DMS53 treated with DMSO at 0.1 percent for 48 hours (cell line): ENCODE measurements at regions not wholly inside any gene's neighbourhood (a gene's known extent, or its start where the extent isn't known, plus 50 kb on each side); places are given as distances from the start of the nearest gene placed in this dataset.
"Not testable (repeated sequence)": the region's sequence is repeated elsewhere in the genome, so short reads cannot be mapped to it uniquely, and the experiment has no call there.

ENCODE experiments used
- DNase-seq: peaks from one replicate; lab custom pipeline; 2025; ENCODE audit not compliant: unreplicated experiment; lab: John Stamatoyannopoulos, UW

- not testable (repeated sequence) for DNase-seq
These were observed 118.6 kb downstream of the ATP6V0E2 start for GRCh38 chr7:149992366-149992765.

DNA sequence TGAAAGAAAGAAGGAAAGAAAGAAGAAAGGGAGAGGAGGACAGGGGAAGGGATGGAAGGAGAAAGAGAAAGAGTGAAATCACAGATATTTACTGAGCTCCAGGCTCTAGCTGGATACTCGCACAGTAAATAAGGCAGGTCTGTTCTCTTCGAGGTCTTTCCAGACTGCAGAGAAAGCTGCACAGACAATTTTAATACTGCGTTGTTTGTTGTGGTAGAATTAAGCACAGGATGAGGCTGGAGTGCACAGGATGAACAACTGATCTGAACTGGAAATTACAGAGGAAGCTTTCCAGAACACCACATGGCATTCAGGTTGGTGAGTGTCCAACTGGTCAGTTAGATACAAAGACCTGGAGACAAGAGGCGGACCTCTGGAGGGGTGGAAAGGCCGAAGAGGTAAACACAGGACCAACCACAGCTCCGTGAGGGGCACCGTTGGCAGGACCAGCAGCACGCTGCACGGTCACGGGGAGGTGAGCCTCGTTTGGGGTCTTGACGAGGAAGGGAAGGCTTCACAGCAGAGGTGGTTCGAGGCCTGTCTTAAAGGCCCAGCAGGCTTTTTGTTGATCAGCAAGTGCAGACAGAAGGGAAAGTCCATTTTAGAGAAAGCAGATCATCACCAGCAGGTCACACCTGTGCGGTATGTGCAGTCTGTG lies 121.7 kb downstream of the ATP6V0E2 start:
- not testable (repeated sequence) for DNase-seq

- not testable (repeated sequence) for DNase-seq
These were observed 127.2 kb downstream of the ATP6V0E2 start for GRCh38 chr7:150000780-150001599.

- no peak for DNase-seq
These were observed 129.6 kb downstream of the ATP6V0E2 start for GRCh38 chr7:150003304-150003810.

- not testable (repeated sequence) for DNase-seq
These were observed 130.2 kb downstream of the ATP6V0E2 start for GRCh38 chr7:150003973-150004372.

DNA sequence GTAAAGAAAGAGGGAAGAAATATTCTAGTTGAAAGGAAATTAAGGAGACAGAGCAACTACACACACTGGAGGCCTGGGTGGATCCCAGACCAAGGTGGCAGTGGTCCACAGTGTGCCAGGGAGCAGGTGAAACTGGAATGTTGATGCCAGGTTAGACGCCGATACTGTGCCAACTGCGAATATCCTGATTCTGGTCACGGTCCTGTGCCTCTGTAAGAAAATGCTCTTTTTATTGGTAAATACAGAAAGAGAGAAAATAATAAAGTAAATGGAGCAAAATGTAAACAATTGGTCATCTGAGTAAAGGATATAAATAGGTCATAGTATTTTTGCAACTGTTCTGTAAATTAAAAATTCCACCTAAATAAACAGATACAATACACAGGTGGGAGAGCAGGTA lies 131.1 kb downstream of the ATP6V0E2 start:
- DNase-seq: peak; percentile 23

DNA sequence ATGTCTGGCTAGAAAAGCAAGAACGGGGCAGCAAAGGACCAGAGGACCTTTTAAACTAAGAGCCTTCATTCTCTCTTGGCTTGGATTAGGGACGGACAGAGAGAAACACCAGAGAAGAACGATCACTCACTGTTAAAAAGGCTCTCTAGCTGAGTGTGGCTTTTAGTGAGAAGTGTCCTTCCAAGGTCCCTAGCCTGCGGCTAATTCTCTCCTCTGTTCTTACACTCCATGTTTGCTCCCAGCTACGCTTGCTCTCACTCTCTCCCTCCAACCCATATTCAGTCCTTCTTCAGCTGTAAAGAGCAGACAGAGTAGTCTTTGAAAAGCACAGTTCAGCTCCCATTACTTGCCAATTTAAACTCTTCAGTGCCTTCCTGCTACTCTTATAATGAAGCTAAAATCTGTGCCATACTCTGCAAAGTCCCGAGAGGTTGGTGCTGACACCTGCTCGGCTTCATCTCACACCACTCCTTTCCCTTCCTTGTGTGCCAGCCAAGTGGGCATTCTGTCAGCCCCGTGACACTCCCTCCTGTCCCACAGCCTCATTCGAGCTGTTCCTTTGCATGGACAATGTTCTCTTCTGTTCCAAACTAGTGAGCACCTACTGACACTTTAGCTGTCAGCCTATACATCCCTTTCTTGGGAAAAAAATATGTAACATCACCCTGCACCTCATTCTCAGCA lies 136.0 kb downstream of the ATP6V0E2 start:
- not testable (repeated sequence) for DNase-seq

GRCh38 chr7:150016651-150017189 lies 143.0 kb downstream of the ATP6V0E2 start:
- DNase-seq: not testable (repeated sequence)

GRCh38 chr7:150020210-150020609 lies 146.4 kb downstream of the ATP6V0E2 start:
- DNase-seq: not testable (repeated sequence)

GRCh38 chr7:150024550-150025490 lies 151.1 kb downstream of the ATP6V0E2 start:
- DNase-seq: not testable (repeated sequence)

DNA sequence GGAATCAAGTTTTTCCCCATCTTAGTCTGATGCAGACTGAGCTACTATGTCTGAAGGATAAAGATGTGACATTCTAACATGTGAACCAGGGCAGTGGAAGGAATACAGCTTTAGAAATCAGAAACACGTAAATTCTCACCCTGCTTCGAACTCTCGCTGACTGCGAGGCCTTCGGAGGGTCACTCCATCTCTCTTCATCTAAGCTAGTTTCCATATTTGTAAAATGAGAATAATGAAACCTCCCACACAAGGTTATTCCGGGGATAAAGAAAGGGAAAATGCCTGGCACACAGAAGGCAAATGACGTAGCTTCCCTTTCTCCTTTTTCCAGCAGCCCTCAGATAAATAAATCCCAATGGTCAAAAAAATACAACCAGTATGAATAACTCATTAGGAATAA lies 152.0 kb downstream of the ATP6V0E2 start:
- not testable (repeated sequence) for DNase-seq

- not testable (repeated sequence) for DNase-seq
These were observed 154.7 kb downstream of the ATP6V0E2 start for GRCh38 chr7:150028344-150029012.

GRCh38 chr7:150029013-150029389 lies 155.2 kb downstream of the ATP6V0E2 start:
- not testable (repeated sequence) for DNase-seq

DNA sequence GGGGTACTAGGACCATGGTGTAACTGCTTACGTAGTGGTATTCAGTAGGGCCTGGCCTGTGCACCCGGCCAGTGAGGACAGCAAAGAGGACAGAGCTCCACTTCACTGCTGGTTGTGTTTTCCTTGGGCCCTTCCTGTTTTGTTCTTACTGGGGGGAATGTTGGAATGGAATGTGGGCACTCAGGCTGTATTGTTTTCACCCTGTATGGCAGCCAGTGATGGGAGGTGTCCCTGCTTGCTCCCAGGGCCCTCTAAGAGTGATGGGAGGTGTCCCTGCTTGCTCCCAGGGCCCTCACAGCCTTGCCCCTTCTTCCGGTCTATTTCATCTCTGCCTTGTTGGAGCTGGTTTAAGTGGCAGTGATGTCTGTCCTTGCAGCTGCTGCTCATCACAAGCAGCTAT lies 158.0 kb downstream of the ATP6V0E2 start:
- DNase-seq: not testable (repeated sequence)

GRCh38 chr7:150033711-150034110 lies 159.9 kb downstream of the ATP6V0E2 start:
- DNase-seq: not testable (repeated sequence)

DNA sequence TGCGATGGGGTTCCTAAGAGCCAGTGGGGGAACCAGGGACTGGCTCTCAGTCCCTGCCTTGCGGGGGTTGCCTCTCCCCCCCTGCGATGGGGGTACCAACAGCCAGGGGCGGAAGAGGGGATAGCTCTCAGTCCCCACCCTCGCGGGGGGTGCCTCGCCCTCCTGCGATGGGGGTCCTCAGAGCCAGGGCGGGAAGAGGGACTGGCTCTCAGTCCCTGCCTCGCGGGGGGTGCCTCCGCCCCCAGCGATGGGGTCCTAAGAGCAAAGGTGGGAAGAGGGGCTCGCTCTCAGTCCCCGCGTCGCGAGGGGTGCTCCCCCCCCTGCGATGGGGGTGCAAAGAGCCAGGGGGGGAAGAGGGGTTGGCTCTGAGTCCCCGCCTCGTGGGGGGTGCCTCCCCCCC lies 162.0 kb downstream of the ATP6V0E2 start:
- DNase-seq: not testable (repeated sequence)

DNA sequence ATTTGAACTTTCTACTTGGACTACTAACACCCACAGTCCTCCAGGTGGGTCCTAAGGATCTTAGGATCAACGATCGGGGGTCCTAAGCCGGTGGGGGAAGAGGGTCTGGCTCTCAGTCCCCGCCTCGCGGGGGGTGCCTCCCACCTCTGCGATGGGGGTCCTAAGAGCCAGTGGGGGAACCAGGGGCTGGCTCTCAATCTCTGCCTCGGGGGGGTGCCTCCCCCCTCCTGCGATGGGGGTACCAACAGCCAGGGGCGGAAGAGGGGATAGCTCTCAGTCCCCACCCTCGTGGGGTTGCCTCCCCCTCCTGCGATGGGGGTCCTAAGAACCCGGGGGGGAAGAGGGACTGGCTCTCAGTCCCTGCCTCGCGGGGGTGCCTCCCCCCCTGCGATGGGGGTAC lies 165.3 kb downstream of the ATP6V0E2 start:
- not testable (repeated sequence) for DNase-seq

GRCh38 chr7:150042281-150042680 lies 168.5 kb downstream of the ATP6V0E2 start:
- DNase-seq: not testable (repeated sequence)

DNA sequence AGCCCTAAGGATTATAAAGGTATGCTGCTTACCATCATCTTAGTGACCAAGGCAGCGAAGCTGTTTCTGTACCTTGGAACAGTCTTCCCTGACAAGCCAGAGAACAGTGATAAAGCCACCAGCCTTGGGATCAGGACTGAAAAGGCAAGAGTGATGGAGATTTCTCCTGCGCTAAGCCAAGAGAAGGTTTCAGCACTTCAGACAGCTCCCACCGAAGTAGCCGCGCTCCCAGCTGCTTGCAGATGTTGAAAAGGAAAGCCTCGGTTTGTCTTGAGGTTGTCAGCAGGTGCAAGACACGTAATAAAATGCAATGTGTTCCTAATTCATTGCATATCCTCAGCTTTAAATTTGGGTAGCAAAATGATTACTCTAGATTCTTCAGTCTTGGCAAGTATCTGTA lies 171.0 kb downstream of the ATP6V0E2 start:
- DNase-seq: not testable (repeated sequence)
